ENCODE measurements at regions not wholly inside any gene's neighbourhood (a gene's known extent, or its start where the extent isn't known, plus 50 kb on each side); places are given as distances from the start of the nearest gene placed in this dataset.
"Not testable (repeated sequence)": the region's sequence is repeated elsewhere in the genome, so short reads cannot be mapped to it uniquely, and the experiment has no call there.

- DNase-seq (ENCODE audit: low read depth): no peak
These were observed 608.1 kb downstream of the PKHD1 start for GRCh38 chr6:51479296-51479695.

GRCh38 chr6:51480040-51480439, 607.4 kb downstream of the PKHD1 start:
- no peak for DNase-seq (ENCODE audit: low read depth)

- DNase-seq (ENCODE audit: low read depth): not testable (repeated sequence)
These were observed 601.5 kb downstream of the PKHD1 start for GRCh38 chr6:51485869-51486268.

GRCh38 chr6:51487937-51488336, 599.5 kb downstream of the PKHD1 start:
- DNase-seq (ENCODE audit: low read depth): no peak

GRCh38 chr6:51489133-51489532, 598.3 kb downstream of the PKHD1 start:
- DNase-seq (ENCODE audit: low read depth): peak; percentile 21

GRCh38 chr6:51490101-51490500, 597.3 kb downstream of the PKHD1 start:
- DNase-seq (ENCODE audit: low read depth): no peak

- no peak for DNase-seq (ENCODE audit: low read depth)
These were observed 593.1 kb downstream of the PKHD1 start for GRCh38 chr6:51494342-51494741.

- peak; percentile 6 for DNase-seq (ENCODE audit: low read depth)
These were observed 592.3 kb downstream of the PKHD1 start for GRCh38 chr6:51495096-51495495.

GRCh38 chr6:51495610-51496396, 591.6 kb downstream of the PKHD1 start:
- no peak for DNase-seq (ENCODE audit: low read depth)

- DNase-seq (ENCODE audit: low read depth): no peak
These were observed 584.4 kb downstream of the PKHD1 start for GRCh38 chr6:51502996-51503395.

- no peak for DNase-seq (ENCODE audit: low read depth)
These were observed 582.0 kb downstream of the PKHD1 start for GRCh38 chr6:51505434-51505833.

- no peak for DNase-seq (ENCODE audit: low read depth)
These were observed 577.8 kb downstream of the PKHD1 start for GRCh38 chr6:51509597-51509996.

GRCh38 chr6:51511081-51511480, 576.3 kb downstream of the PKHD1 start:
- peak; percentile 59 for DNase-seq (ENCODE audit: low read depth)

GRCh38 chr6:51513891-51514747, 573.3 kb downstream of the PKHD1 start:
- DNase-seq (ENCODE audit: low read depth): peak; percentile 76

- peak; percentile 17 for DNase-seq (ENCODE audit: low read depth)
These were observed 572.5 kb downstream of the PKHD1 start for GRCh38 chr6:51514748-51515402.

GRCh38 chr6:51526049-51526448, 561.4 kb downstream of the PKHD1 start:
- no peak for DNase-seq (ENCODE audit: low read depth)

GRCh38 chr6:51526922-51527321, 560.5 kb downstream of the PKHD1 start:
- DNase-seq (ENCODE audit: low read depth): no peak

- peak; percentile 6 for DNase-seq (ENCODE audit: low read depth)
These were observed 558.9 kb downstream of the PKHD1 start for GRCh38 chr6:51528556-51528955.

GRCh38 chr6:51529240-51529639, 558.2 kb downstream of the PKHD1 start:
- DNase-seq (ENCODE audit: low read depth): no peak

GRCh38 chr6:51531623-51532022, 555.8 kb downstream of the PKHD1 start:
- DNase-seq (ENCODE audit: low read depth): no peak

- no peak for DNase-seq (ENCODE audit: low read depth)
These were observed 553.5 kb downstream of the PKHD1 start for GRCh38 chr6:51533962-51534361.

GRCh38 chr6:51535327-51535726, 552.1 kb downstream of the PKHD1 start:
- no peak for DNase-seq (ENCODE audit: low read depth)

GRCh38 chr6:51536728-51537127, 550.7 kb downstream of the PKHD1 start:
- DNase-seq (ENCODE audit: low read depth): no peak
